Stimulated activated CD4-positive, alpha-beta T cell treated with anti-CD3 and anti-CD28 coated beads, Interleukin-15, amount 100 ng/mL, for 48 hours (primary cell): ENCODE measurements at regions not wholly inside any gene's neighbourhood (a gene's known extent, or its start where the extent isn't known, plus 50 kb on each side); places are given as distances from the start of the nearest gene placed in this dataset.

ENCODE experiments used
- DNase-seq, 2 donors: peaks; one replicate each; pipeline ENCODE4 v3.0.0-alpha.2; 2020; ENCODE audit warnings: low read depth in 2 of 2

- no peak for DNase-seq
These were observed 376.8 kb upstream of the ALCAM start for GRCh38 chr3:104989878-104990277.

- DNase-seq, result no peak
These were observed 376.0 kb upstream of the ALCAM start for GRCh38 chr3:104990758-104991157.

- no peak for DNase-seq
These were observed 374.0 kb upstream of the ALCAM start for GRCh38 chr3:104992676-104993075.

GRCh38 chr3:105006164-105006563 is 360.5 kb upstream of the ALCAM start:
- DNase-seq, result no peak

- DNase-seq, result no peak
These were observed 353.1 kb upstream of the ALCAM start for GRCh38 chr3:105013657-105014056.

GRCh38 chr3:105014631-105015030 is 352.1 kb upstream of the ALCAM start:
- no peak for DNase-seq

- DNase-seq, result no peak
These were observed 343.9 kb upstream of the ALCAM start for GRCh38 chr3:105022813-105023212.

- DNase-seq, result no peak
These were observed 336.5 kb upstream of the ALCAM start for GRCh38 chr3:105030211-105030610.

GRCh38 chr3:105032541-105032940 is 334.2 kb upstream of the ALCAM start:
- DNase-seq, result no peak

GRCh38 chr3:105033081-105033480 is 333.6 kb upstream of the ALCAM start:
- no peak for DNase-seq

GRCh38 chr3:105039004-105039403 is 327.7 kb upstream of the ALCAM start:
- no peak for DNase-seq

GRCh38 chr3:105040026-105040622 is 326.6 kb upstream of the ALCAM start:
- no peak for DNase-seq

GRCh38 chr3:105042586-105042985 is 324.1 kb upstream of the ALCAM start:
- DNase-seq, result no peak

- DNase-seq, result no peak
These were observed 315.6 kb upstream of the ALCAM start for GRCh38 chr3:105051111-105051510.

GRCh38 chr3:105051972-105052371 is 314.7 kb upstream of the ALCAM start:
- DNase-seq, result no peak

- no peak for DNase-seq
These were observed 303.9 kb upstream of the ALCAM start for GRCh38 chr3:105062853-105063252.

- no peak for DNase-seq
These were observed 300.5 kb upstream of the ALCAM start for GRCh38 chr3:105065895-105066839.

- DNase-seq, result no peak
These were observed 299.3 kb upstream of the ALCAM start for GRCh38 chr3:105067361-105067760.

- no peak for DNase-seq
These were observed 289.5 kb upstream of the ALCAM start for GRCh38 chr3:105077060-105077822.

GRCh38 chr3:105083945-105084344 is 282.8 kb upstream of the ALCAM start:
- no peak for DNase-seq

GRCh38 chr3:105085506-105085905 is 281.2 kb upstream of the ALCAM start:
- DNase-seq, result no peak
